Motor neuron (in vitro differentiated cells): ENCODE measurements at regions not wholly inside any gene's neighbourhood (a gene's known extent, or its start where the extent isn't known, plus 50 kb on each side); places are given as distances from the start of the nearest gene placed in this dataset.

Experiments
- ATAC-seq, 8 experiments: fragments of 200-7000 bp; cut with Tn5 transposase; replicated peaks in 6 of 8; 2 replicates each; pipeline ENCODE4 v1.8.0; 2021; ENCODE audit warnings: mild to moderate bottlenecking in 8 of 8, moderate library complexity in 8 of 8
- H3K27ac ChIP-seq, 2 donors: fragments of 250-450 bp; sonication (Bioruptor Pico); 2 replicates each; pipeline ENCODE4 v1.9.0; 2021; ENCODE audit warnings: antibody characterized with exemption in 2 of 2, mild to moderate bottlenecking in 2 of 2, moderate library complexity in 1 of 2
- H3K4me1 ChIP-seq, 2 donors: fragments of 250-450 bp; sonication (Bioruptor Pico); replicated peaks in 1 of 2; 2 replicates each; pipeline ENCODE4 v1.6.1; 2021; ENCODE audit warnings: antibody characterized with exemption in 2 of 2, mild to moderate bottlenecking in 2 of 2, moderate library complexity in 1 of 2
- H3K4me3 ChIP-seq, 5 donors: fragments of 250-450 bp; sonication (Bioruptor Pico); 2 replicates each; pipeline ENCODE4 v1.9.0; 2021; ENCODE audit warnings: antibody characterized with exemption in 5 of 5, mild to moderate bottlenecking in 5 of 5, moderate library complexity in 4 of 5
- WGBS, 10 experiments: fragments of 450-650 bp; shearing (Covaris generic); methylation state at CpG; one replicate each; pipeline ENCODE4 v1.0.0; 2022; 5-methylcytosine and 5-hydroxymethylcytosine counted together
- in situ Hi-C, 9 experiments: fragments of 400-800 bp; cut with MboI; loops; one replicate each; pipeline ENCODE4 v1.15.0; 2021; ENCODE audit warnings: low sequenced_read_pairs in 9 of 9, low pct_unique_long_range_greater_than_20kb in 2 of 9; ENCODE audit not compliant: unreplicated experiment in 9 of 9

- H3K27ac ChIP-seq = no peak overlapping the region
- in situ Hi-C loops = no loop called here
- ATAC-seq = no peak
- H3K4me1 ChIP-seq = peaks cover 7 to 10% of the 10 kb centered on the region in 2 donors
- 33 to 100% (median 86%) methylated on average over 1 to 3 of the region's 3 CpGs; no CpG with 5 or more reads in 2 of the 10 experiments for WGBS, 10 experiments
- no peak overlapping the region for H3K4me3 ChIP-seq
Measured at GRCh38 chr2:199128476-199129229, 329.1 kb downstream of the SATB2 start.

GRCh38 chr2:199119796-199120195, 337.9 kb downstream of the SATB2 start:
- H3K27ac ChIP-seq = no peak overlapping the region
- H3K4me3 ChIP-seq = no peak overlapping the region
- no peak for ATAC-seq
- H3K4me1 ChIP-seq = peaks cover 6% of the 10 kb centered on the region in 2 donors
- 46 to 100% (median 94%) methylated on average over 1 to 5 of the region's 5 CpGs for WGBS, 10 experiments
- in situ Hi-C loops = no loop called here

- in situ Hi-C loops = no loop called here
- no peak overlapping the region for H3K4me3 ChIP-seq
- peaks cover 6% of the 10 kb centered on the region in 2 donors for H3K4me1 ChIP-seq
- H3K27ac ChIP-seq = no peak overlapping the region
- 0 to 100% (median 49%) methylated on average over 1 to 3 of the region's 3 CpGs; no CpG with 5 or more reads in 2 of the 10 experiments for WGBS, 10 experiments
- peak in 5 of 8 experiments; percentile 33 to 81 (median 69) for ATAC-seq
Measured at GRCh38 chr2:199118673-199119112, 339.0 kb downstream of the SATB2 start.

- ATAC-seq = no peak
- in situ Hi-C loops = no loop called here
- Histone ChIP-seq H3K4me3 (no peak overlapping the region), H3K27ac (no peak overlapping the region), H3K4me1 (peaks cover 3 to 6% of the 10 kb centered on the region in 2 donors)
- 67 to 100% (median 100%) methylated on average over 1 to 2 of the region's 2 CpGs; no CpG with 5 or more reads in 2 of the 10 experiments for WGBS, 10 experiments
Measured at GRCh38 chr2:199115169-199115568, 342.6 kb downstream of the SATB2 start.

GRCh38 chr2:199113111-199113510, 344.6 kb downstream of the SATB2 start:
- in situ Hi-C loops = no loop called here
- WGBS, 10 experiments = 24 to 100% (median 88%) methylated on average over 1 to 2 of the region's 2 CpGs
- no peaks in the 10 kb centered on the region for H3K4me1 ChIP-seq

GRCh38 chr2:199111458-199111857, 346.3 kb downstream of the SATB2 start:
- Histone ChIP-seq H3K4me1 (no peaks in the 10 kb centered on the region), H3K27ac (no peak overlapping the region), H3K4me3 (no peak overlapping the region)
- peak in 2 of 8 experiments; percentile 45 to 54 for ATAC-seq
- 18 to 100% (median 75%) methylated on average over 1 to 2 of the region's 2 CpGs; no CpG with 5 or more reads in 1 of the 10 experiments for WGBS, 10 experiments
- in situ Hi-C loops = no loop called here

More at GRCh38 chr2:199113111-199113510, 344.6 kb downstream of the SATB2 start:
- Histone ChIP-seq H3K27ac (no peak overlapping the region), H3K4me3 (no peak overlapping the region)
- ATAC-seq = no peak

GRCh38 chr2:199108056-199108455, 349.7 kb downstream of the SATB2 start:
- no peaks in the 10 kb centered on the region for H3K4me1 ChIP-seq
- no peak overlapping the region for H3K27ac ChIP-seq
- no peak overlapping the region for H3K4me3 ChIP-seq
- no peak for ATAC-seq
- in situ Hi-C loops = no loop called here
- WGBS, 10 experiments = 45 to 100% (median 83%) methylated on average over 1 of the region's 1 CpG; no CpG with 5 or more reads in 3 of the 10 experiments

- in situ Hi-C loops = no loop called here
- no peak overlapping the region for H3K4me3 ChIP-seq
- no peak for ATAC-seq
- H3K4me1 ChIP-seq = peaks cover 4 to 9% of the 10 kb centered on the region in 2 donors
- 11 to 95% (median 52%) methylated on average over 1 to 3 of the region's 3 CpGs; no CpG with 5 or more reads in 1 of the 10 experiments for WGBS, 10 experiments
- H3K27ac ChIP-seq = no peak overlapping the region
Measured at GRCh38 chr2:199105826-199106225, 351.9 kb downstream of the SATB2 start.

- 0 to 100% (median 40%) methylated on average over 1 to 3 of the region's 3 CpGs; no CpG with 5 or more reads in 2 of the 10 experiments for WGBS, 10 experiments
- Histone ChIP-seq H3K4me3 (no peak overlapping the region), H3K27ac (no peak overlapping the region), H3K4me1 (peaks cover 17 to 21% of the 10 kb centered on the region in 2 donors)
- in situ Hi-C loops = no loop called here
- ATAC-seq = peak in 2 of 8 experiments; percentile 11 to 15
Measured at GRCh38 chr2:199101487-199101886, 356.3 kb downstream of the SATB2 start.

- ATAC-seq = peak in 7 of 8 experiments; percentile 58 to 97 (median 79)
- Histone ChIP-seq H3K27ac (no peak overlapping the region), H3K4me1 (peaks cover 17 to 21% of the 10 kb centered on the region in 2 donors), H3K4me3 (no peak overlapping the region)
- 25 to 80% (median 34%) methylated on average over 1 to 4 of the region's 4 CpGs; no CpG with 5 or more reads in 4 of the 10 experiments for WGBS, 10 experiments
- in situ Hi-C loops = no loop called here
Measured at GRCh38 chr2:199100326-199101110, 357.2 kb downstream of the SATB2 start.

- H3K27ac ChIP-seq = no peak overlapping the region
- no peak overlapping the region for H3K4me3 ChIP-seq
- 88 to 100% (median 100%) methylated on average over 1 to 2 of the region's 2 CpGs; no CpG with 5 or more reads in 7 of the 10 experiments for WGBS, 10 experiments
- H3K4me1 ChIP-seq = peaks cover 0 to 3% of the 10 kb centered on the region in 2 donors
- no peak for ATAC-seq
- in situ Hi-C loops = no loop called here
Measured at GRCh38 chr2:199092419-199092818, 365.3 kb downstream of the SATB2 start.

GRCh38 chr2:199085261-199085660, 372.5 kb downstream of the SATB2 start:
- in situ Hi-C loops = no loop called here
- Histone ChIP-seq H3K4me1 (no peaks in the 10 kb centered on the region), H3K4me3 (no peak overlapping the region), H3K27ac (no peak overlapping the region)
- ATAC-seq = peak in 2 of 8 experiments; percentile 65 to 94
- 15 to 100% (median 91%) methylated on average over 2 to 5 of the region's 5 CpGs for WGBS, 10 experiments

- 11 to 100% (median 88%) methylated on average over 1 of the region's 1 CpG; no CpG with 5 or more reads in 4 of the 10 experiments for WGBS, 10 experiments
- Histone ChIP-seq H3K4me3 (no peak overlapping the region), H3K27ac (no peak overlapping the region), H3K4me1 (no peaks in the 10 kb centered on the region)
- no peak for ATAC-seq
- in situ Hi-C loops = no loop called here
Measured at GRCh38 chr2:199070322-199070949, 387.3 kb downstream of the SATB2 start.
